Ishikawa (cell line): ENCODE measurements at regions not wholly inside any gene's neighbourhood (a gene's known extent, or its start where the extent isn't known, plus 50 kb on each side); places are given as distances from the start of the nearest gene placed in this dataset.

Source experiments
- CEBPB ChIP-seq: IDR thresholded peaks from 2 replicates; pipeline ENCODE4 v1.6.1; 2012
- CREB1 ChIP-seq: IDR thresholded peaks from 2 replicates; pipeline ENCODE4 v1.6.1; 2012; ENCODE audit warnings: low read depth
- EGR1 ChIP-seq: IDR thresholded peaks from 2 replicates; pipeline ENCODE4 v1.6.1; 2012
- EP300 ChIP-seq: IDR thresholded peaks from 2 replicates; pipeline ENCODE4 v1.6.1; 2012; ENCODE audit warnings: borderline replicate concordance
- FOXM1 ChIP-seq: IDR thresholded peaks from 2 replicates; pipeline ENCODE4 v1.6.1; 2012; ENCODE audit warnings: low read depth, borderline replicate concordance
- NFIC ChIP-seq: IDR thresholded peaks from 2 replicates; pipeline ENCODE4 v1.6.1; 2012
- RAD21 ChIP-seq: IDR thresholded peaks from 2 replicates; pipeline ENCODE4 v1.6.1; 2012; ENCODE audit warnings: low read depth
- TAF1 ChIP-seq: IDR thresholded peaks from 2 replicates; pipeline ENCODE4 v1.6.1; 2012; ENCODE audit warnings: low read depth, mild to moderate bottlenecking
- TCF12 ChIP-seq: IDR thresholded peaks from 2 replicates; pipeline ENCODE4 v1.6.1; 2012; ENCODE audit warnings: low read depth
- TEAD4 ChIP-seq: IDR thresholded peaks from 2 replicates; pipeline ENCODE4 v1.6.1; 2012
- YY1 ChIP-seq: IDR thresholded peaks from 2 replicates; pipeline ENCODE4 v1.6.1; 2012; ENCODE audit warnings: low read depth
- ZBTB7A ChIP-seq: IDR thresholded peaks from 2 replicates; pipeline ENCODE4 v1.6.1; 2012; ENCODE audit warnings: low read depth
- TF ChIP-seq, protein P1 (sequence below): IDR thresholded peaks from 2 replicates; pipeline ENCODE4 v1.6.1; 2012; ENCODE audit warnings: low read depth, mild to moderate bottlenecking
- TF ChIP-seq, protein P2 (sequence below): IDR thresholded peaks from 2 replicates; pipeline ENCODE4 v1.6.1; 2012
- TF ChIP-seq, protein P3 (sequence below): IDR thresholded peaks from 2 replicates; pipeline ENCODE4 v1.6.1; 2012

GRCh38 chr9:129480227-129480626, 140.7 kb downstream of the C9orf50 start:
- no peak for TF ChIP-seq TCF12
- no peak for TF ChIP-seq EGR1
- TF ChIP-seq, protein P1, sequence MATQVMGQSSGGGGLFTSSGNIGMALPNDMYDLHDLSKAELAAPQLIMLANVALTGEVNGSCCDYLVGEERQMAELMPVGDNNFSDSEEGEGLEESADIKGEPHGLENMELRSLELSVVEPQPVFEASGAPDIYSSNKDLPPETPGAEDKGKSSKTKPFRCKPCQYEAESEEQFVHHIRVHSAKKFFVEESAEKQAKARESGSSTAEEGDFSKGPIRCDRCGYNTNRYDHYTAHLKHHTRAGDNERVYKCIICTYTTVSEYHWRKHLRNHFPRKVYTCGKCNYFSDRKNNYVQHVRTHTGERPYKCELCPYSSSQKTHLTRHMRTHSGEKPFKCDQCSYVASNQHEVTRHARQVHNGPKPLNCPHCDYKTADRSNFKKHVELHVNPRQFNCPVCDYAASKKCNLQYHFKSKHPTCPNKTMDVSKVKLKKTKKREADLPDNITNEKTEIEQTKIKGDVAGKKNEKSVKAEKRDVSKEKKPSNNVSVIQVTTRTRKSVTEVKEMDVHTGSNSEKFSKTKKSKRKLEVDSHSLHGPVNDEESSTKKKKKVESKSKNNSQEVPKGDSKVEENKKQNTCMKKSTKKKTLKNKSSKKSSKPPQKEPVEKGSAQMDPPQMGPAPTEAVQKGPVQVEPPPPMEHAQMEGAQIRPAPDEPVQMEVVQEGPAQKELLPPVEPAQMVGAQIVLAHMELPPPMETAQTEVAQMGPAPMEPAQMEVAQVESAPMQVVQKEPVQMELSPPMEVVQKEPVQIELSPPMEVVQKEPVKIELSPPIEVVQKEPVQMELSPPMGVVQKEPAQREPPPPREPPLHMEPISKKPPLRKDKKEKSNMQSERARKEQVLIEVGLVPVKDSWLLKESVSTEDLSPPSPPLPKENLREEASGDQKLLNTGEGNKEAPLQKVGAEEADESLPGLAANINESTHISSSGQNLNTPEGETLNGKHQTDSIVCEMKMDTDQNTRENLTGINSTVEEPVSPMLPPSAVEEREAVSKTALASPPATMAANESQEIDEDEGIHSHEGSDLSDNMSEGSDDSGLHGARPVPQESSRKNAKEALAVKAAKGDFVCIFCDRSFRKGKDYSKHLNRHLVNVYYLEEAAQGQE, result no peak
- TF ChIP-seq EP300, result no peak
- TF ChIP-seq TEAD4, result no peak
- no peak for TF ChIP-seq CREB1
- TF ChIP-seq NFIC, result no peak
- TF ChIP-seq FOXM1, result no peak
- TF ChIP-seq RAD21, result no peak
- no peak for TF ChIP-seq CEBPB
- TF ChIP-seq TAF1, result no peak
- no peak for TF ChIP-seq ZBTB7A
- no peak for TF ChIP-seq YY1
- TF ChIP-seq, protein P2, sequence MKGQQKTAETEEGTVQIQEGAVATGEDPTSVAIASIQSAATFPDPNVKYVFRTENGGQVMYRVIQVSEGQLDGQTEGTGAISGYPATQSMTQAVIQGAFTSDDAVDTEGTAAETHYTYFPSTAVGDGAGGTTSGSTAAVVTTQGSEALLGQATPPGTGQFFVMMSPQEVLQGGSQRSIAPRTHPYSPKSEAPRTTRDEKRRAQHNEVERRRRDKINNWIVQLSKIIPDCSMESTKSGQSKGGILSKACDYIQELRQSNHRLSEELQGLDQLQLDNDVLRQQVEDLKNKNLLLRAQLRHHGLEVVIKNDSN, result no peak
- TF ChIP-seq, protein P3, sequence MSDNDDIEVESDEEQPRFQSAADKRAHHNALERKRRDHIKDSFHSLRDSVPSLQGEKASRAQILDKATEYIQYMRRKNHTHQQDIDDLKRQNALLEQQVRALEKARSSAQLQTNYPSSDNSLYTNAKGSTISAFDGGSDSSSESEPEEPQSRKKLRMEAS, result no peak

- TF ChIP-seq EP300, result no peak
- TF ChIP-seq CEBPB, result no peak
- no peak for TF ChIP-seq CREB1
- TF ChIP-seq, protein P3, result no peak
- TF ChIP-seq RAD21, result no peak
- TF ChIP-seq NFIC, result no peak
- TF ChIP-seq, protein P2, result no peak
- no peak for TF ChIP-seq TAF1
- TF ChIP-seq TCF12, result no peak
- TF ChIP-seq, protein P1, result no peak
- no peak for TF ChIP-seq FOXM1
- TF ChIP-seq EGR1, result no peak
- no peak for TF ChIP-seq YY1
- TF ChIP-seq ZBTB7A, result no peak
- TF ChIP-seq TEAD4, result no peak
Observed at GRCh38 chr9:129479631-129480011, 141.3 kb downstream of the C9orf50 start.

DNA sequence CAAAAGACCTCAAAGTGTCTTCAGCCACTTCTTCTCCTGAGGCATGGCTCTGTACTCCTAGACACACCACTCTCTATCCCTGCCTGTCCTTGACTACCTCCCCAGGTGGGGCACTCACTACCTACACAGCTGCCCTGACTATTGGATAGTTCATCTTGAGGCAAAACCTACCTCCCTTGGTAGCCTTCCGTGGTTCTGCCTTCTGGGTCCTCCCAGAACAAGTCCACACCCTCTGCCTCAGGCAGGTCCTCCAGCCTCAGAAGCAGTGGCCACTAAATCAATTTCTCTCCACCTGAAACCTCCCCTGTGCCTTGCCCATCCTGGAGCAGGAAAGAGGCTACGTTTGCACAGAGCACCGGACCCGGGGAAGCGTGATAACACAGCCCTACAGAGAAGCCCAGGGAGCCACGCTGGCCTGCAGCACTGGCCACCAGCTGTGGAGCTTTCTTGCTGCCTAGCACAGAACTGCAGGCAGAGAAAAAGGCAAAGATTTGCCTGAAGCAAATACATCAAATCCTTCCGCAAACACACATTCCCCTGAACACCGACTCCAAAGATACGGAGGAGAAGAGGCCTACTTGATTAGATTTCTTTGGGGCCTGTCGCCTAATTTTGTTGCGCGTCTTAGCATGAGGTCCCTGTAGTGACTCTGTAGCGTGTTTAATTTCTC, 141.8 kb downstream of the C9orf50 start:
- TF ChIP-seq NFIC (no peak), FOXM1 (no peak), TEAD4 (no peak), YY1 (no peak), CEBPB (no peak), TAF1 (no peak), EGR1 (no peak), TCF12 (no peak), RAD21 (no peak), ZBTB7A (no peak), CREB1 (no peak), EP300 (no peak)
- TF ChIP-seq, protein P1, result no peak
- TF ChIP-seq, protein P3, result no peak
- TF ChIP-seq, protein P2, result no peak
